ENCODE measurements at regions not wholly inside any gene's neighbourhood (a gene's known extent, or its start where the extent isn't known, plus 50 kb on each side); places are given as distances from the start of the nearest gene placed in this dataset.

GRCh38 chr9:89252651-89253267 is 58.2 kb upstream of the CKS2 start:
- no peak overlapping the region for H3K27ac ChIP-seq (ENCODE audit: control insufficient read depth, insufficient read depth)
- DNase-seq (ENCODE audit: low read depth, low spot score), result no peak
- 41% methylated on average over 8 of the region's 8 CpGs for WGBS (ENCODE audit: insufficient coverage, insufficient replicate concordance, low lambda C conversion rate, missing lambda C conversion rate)
- ChIA-PET POLR2A (no interaction called here), RAD21 (ENCODE audit: unreplicated experiment) (no interaction called here), SMC1A (ENCODE audit: uncharacterized antibody, unreplicated experiment) (no interaction called here), CTCF (no interaction called here)
- H3K9ac ChIP-seq (ENCODE audit: control insufficient read depth, insufficient read depth, low read length), result no peak overlapping the region
- in situ Hi-C loops (cut with MboI), result no loop called here
- no peak overlapping the region for H2AFZ ChIP-seq (ENCODE audit: control insufficient read depth, low read depth, low read length)
- no peaks in the 10 kb centered on the region for H3K27me3 ChIP-seq (replicated peaks in 1 of 2; ENCODE audit: control insufficient read depth in 2 of 2, insufficient read depth in 2 of 2, low read length in 1 of 2)
- no peaks in the 10 kb centered on the region for H3K4me1 ChIP-seq (ENCODE audit: control insufficient read depth, insufficient read depth, low read length)
- no TSS peak for BruUV-seq (replicated peaks)
- H3K36me3 ChIP-seq (ENCODE audit: control insufficient read depth in 2 of 2, insufficient read depth in 2 of 2, low read length in 1 of 2), result no peaks in the 10 kb centered on the region
- intact Hi-C loops (cut with micrococcal nuclease; ENCODE audit: unreplicated experiment), result no loop called here
- ATAC-seq, result no peak
- TF ChIP-seq PML (IDR thresholded peaks at IDR 0.05; ENCODE audit: low read length), result no peak
- no peak for TF ChIP-seq CBX5 (IDR thresholded peaks at IDR 0.05; ENCODE audit: low read depth)
- TF ChIP-seq NFYB (IDR thresholded peaks at IDR 0.05; ENCODE audit: insufficient read depth, low read depth, low read length), result no peak
- no peak for TF ChIP-seq EZH2 (IDR thresholded peaks at IDR 0.05; ENCODE audit: borderline replicate concordance, control insufficient read depth, low read depth, low read length)
- no peak for TF ChIP-seq IKZF2 (IDR thresholded peaks at IDR 0.05)
- TF ChIP-seq SMARCA5 (IDR thresholded peaks at IDR 0.05), result no peak
- no peak for TF ChIP-seq POLR2A (IDR thresholded peaks at IDR 0.05; ENCODE audit: low read depth, low read length)
- no peak for TF ChIP-seq MTA3 (IDR thresholded peaks at IDR 0.05; ENCODE audit: borderline replicate concordance, low read length)
- no peak for TF ChIP-seq RELA (IDR thresholded peaks at IDR 0.05; ENCODE audit: borderline replicate concordance, partially characterized antibody)
- no peak for TF ChIP-seq ESRRA (IDR thresholded peaks at IDR 0.05; ENCODE audit: low read length)
- no peak for TF ChIP-seq ZNF274 (IDR thresholded peaks at IDR 0.05; ENCODE audit: insufficient read depth, insufficient read length)
- no peak for TF ChIP-seq POLR2AphosphoS2 (IDR thresholded peaks at IDR 0.05; ENCODE audit: low read depth, low read length)
- no peak for TF ChIP-seq BCL11A (IDR thresholded peaks at IDR 0.05; ENCODE audit: low read depth, low read length)
- TF ChIP-seq GABPA (IDR thresholded peaks at IDR 0.05; ENCODE audit: low read depth), result no peak
- TF ChIP-seq, protein P1, sequence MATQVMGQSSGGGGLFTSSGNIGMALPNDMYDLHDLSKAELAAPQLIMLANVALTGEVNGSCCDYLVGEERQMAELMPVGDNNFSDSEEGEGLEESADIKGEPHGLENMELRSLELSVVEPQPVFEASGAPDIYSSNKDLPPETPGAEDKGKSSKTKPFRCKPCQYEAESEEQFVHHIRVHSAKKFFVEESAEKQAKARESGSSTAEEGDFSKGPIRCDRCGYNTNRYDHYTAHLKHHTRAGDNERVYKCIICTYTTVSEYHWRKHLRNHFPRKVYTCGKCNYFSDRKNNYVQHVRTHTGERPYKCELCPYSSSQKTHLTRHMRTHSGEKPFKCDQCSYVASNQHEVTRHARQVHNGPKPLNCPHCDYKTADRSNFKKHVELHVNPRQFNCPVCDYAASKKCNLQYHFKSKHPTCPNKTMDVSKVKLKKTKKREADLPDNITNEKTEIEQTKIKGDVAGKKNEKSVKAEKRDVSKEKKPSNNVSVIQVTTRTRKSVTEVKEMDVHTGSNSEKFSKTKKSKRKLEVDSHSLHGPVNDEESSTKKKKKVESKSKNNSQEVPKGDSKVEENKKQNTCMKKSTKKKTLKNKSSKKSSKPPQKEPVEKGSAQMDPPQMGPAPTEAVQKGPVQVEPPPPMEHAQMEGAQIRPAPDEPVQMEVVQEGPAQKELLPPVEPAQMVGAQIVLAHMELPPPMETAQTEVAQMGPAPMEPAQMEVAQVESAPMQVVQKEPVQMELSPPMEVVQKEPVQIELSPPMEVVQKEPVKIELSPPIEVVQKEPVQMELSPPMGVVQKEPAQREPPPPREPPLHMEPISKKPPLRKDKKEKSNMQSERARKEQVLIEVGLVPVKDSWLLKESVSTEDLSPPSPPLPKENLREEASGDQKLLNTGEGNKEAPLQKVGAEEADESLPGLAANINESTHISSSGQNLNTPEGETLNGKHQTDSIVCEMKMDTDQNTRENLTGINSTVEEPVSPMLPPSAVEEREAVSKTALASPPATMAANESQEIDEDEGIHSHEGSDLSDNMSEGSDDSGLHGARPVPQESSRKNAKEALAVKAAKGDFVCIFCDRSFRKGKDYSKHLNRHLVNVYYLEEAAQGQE (IDR thresholded peaks at IDR 0.05; ENCODE audit: low read depth, low read length), result no peak
- H3K4me3 ChIP-seq, result no peak overlapping the region
- no peaks in the 10 kb centered on the region; the same call in 2 of the 3 replicates for H3K9me3 ChIP-seq (replicated peaks; ENCODE audit: control insufficient read depth, insufficient read depth, low read length)
- H4K20me1 ChIP-seq (ENCODE audit: control insufficient read depth, insufficient read depth), result no peaks in the 10 kb centered on the region
- no peak for FAIRE-seq
- no peak overlapping the region for H3K4me2 ChIP-seq (ENCODE audit: control insufficient read depth, insufficient read depth)
- H3K79me2 ChIP-seq (ENCODE audit: control insufficient read depth, insufficient read depth, low read length), result no peaks in the 10 kb centered on the region

Measured in GM12878 (cell line).